ENCODE measurements at regions not wholly inside any gene's neighbourhood (a gene's known extent, or its start where the extent isn't known, plus 50 kb on each side); places are given as distances from the start of the nearest gene placed in this dataset.

- H3K4me3 ChIP-seq (ENCODE audit: low read depth, low read length), result no peak overlapping the region
- no peak for TF ChIP-seq CTCF (IDR thresholded peaks at IDR 0.05; ENCODE audit: borderline replicate concordance, insufficient read depth, low read depth, low read length)
Measured at GRCh38 chr1:187411118-187411517, 582.4 kb downstream of the PLA2G4A start.

GRCh38 chr1:187413405-187414169, 584.8 kb downstream of the PLA2G4A start:
- no peak overlapping the region for H3K4me3 ChIP-seq (ENCODE audit: low read depth, low read length)
- TF ChIP-seq CTCF (IDR thresholded peaks at IDR 0.05; ENCODE audit: borderline replicate concordance, insufficient read depth, low read depth, low read length), result no peak

- H3K4me3 ChIP-seq (ENCODE audit: low read depth, low read length), result no peak overlapping the region
- TF ChIP-seq CTCF (IDR thresholded peaks at IDR 0.05; ENCODE audit: borderline replicate concordance, insufficient read depth, low read depth, low read length), result no peak
Measured at GRCh38 chr1:187415065-187415464, 586.3 kb downstream of the PLA2G4A start.

GRCh38 chr1:187417520-187417919, 588.8 kb downstream of the PLA2G4A start:
- no peak for TF ChIP-seq CTCF (IDR thresholded peaks at IDR 0.05; ENCODE audit: borderline replicate concordance, insufficient read depth, low read depth, low read length)
- no peak overlapping the region for H3K4me3 ChIP-seq (ENCODE audit: low read depth, low read length)

- no peak for TF ChIP-seq CTCF (IDR thresholded peaks at IDR 0.05; ENCODE audit: borderline replicate concordance, insufficient read depth, low read depth, low read length)
- H3K4me3 ChIP-seq (ENCODE audit: low read depth, low read length), result no peak overlapping the region
Measured at GRCh38 chr1:187433598-187433997, 604.8 kb downstream of the PLA2G4A start.

- TF ChIP-seq CTCF (IDR thresholded peaks at IDR 0.05; ENCODE audit: borderline replicate concordance, insufficient read depth, low read depth, low read length), result no peak
- no peak overlapping the region for H3K4me3 ChIP-seq (ENCODE audit: low read depth, low read length)
Measured at GRCh38 chr1:187442603-187443002, 613.9 kb downstream of the PLA2G4A start.

GRCh38 chr1:187443939-187444338, 615.2 kb downstream of the PLA2G4A start:
- TF ChIP-seq CTCF (IDR thresholded peaks at IDR 0.05; ENCODE audit: borderline replicate concordance, insufficient read depth, low read depth, low read length), result no peak
- no peak overlapping the region for H3K4me3 ChIP-seq (ENCODE audit: low read depth, low read length)

Data from GM12875 (cell line).